ENCODE measurements at regions not wholly inside any gene's neighbourhood (a gene's known extent, or its start where the extent isn't known, plus 50 kb on each side); places are given as distances from the start of the nearest gene placed in this dataset.

GRCh38 chrX:51437521-51437920 lies 58.9 kb downstream of the NUDT11 start:
- no peak for DNase-seq

GRCh38 chrX:51435101-51435500 lies 61.3 kb downstream of the NUDT11 start:
- no peak for DNase-seq

DNA sequence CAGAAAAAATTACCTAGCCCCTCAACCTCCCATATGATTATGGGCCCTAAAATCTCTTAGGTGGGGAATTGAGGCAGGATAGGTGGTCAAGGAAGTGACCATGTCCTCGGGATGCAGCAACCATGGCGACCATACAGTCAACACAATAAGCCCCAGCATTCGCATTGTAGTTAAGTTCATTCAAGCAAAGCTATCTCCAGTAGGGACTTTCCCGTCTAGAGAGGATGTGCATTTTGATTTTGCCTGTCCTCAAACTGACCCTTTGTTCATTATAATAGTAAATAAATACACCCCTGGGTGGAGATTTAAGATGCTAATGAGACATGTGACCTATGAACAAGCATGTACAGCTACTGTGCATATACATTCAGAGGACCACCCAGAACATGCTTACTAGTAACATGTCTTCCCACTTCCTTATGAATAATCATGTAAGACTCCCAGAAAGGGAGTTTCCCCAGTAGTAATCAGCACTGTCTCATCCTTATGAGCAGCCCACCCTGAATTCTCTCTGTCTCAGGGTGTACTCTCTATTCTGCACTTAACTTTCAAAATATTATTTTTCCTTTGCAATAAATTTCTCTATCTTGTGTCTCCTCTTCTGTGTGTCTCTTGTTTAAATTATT lies 74.3 kb downstream of the NUDT11 start:
- no peak for DNase-seq

DNA sequence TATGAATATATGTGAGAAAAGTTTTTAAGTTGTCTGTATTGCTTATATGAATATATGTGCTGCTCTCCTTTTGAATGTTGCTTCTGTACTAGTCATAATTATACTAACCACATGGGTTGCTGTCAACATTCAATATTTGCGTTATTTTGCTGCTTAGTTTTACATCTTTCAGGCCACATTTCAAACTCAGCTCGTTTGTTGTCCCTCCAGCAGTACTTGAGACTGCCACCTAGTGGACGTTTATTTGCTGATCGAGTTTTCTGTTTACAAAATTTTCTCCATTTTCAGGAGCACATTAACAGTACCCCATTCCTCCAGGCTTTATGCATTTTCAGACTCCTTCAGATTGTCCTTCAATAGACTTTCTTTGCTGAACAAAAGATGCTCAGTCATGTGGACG lies 75.8 kb downstream of the NUDT11 start:
- peak; percentile 28 to 47 for DNase-seq

- DNase-seq, result no peak
These were observed 75.8 kb downstream of the NUDT10 start for GRCh38 chrX:51408462-51408861.

DNA sequence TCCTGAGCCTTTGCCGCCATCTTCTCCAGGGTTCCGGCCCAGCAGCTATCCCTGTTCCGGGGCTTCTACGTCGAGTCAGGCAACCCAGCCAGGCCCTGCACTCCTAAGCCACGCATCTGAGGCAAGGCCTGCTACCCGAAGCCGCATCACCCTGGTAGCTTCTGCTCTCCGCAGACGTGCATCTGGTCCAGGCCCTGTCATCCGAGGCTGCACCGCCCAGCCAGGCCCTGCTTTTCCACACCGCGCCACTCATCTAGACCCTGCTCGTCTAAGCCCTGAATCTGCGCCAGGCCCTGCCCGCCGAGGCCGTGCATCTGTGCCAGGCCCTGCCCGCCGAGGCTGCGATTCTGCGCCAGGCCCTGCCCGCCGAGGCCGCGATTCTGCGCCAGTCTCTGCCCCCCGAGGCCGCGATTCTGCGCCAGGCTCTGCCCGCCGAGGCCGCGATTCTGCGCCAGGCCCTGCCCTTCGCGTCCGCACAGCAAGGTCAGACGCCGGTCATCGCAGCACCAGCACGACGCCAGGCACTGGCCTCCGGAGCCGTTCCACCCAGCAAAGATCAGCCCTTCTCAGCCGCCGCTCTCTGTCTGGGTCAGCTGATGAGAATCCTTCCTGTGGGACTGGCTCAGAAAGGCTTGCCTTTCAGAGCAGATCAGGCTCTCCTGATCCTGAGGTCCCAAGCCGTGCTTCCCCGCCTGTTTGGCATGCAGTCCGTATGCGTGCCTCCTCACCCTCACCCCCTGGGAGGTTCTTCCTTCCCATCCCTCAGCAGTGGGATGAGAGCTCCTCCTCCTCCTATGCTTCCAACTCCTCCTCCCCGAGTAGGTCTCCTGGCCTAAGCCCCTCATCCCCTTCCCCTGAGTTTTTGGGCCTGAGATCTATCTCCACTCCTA lies 75.1 kb downstream of the NUDT10 start:
- DNase-seq, result no peak

GRCh38 chrX:51406688-51407519 lies 74.3 kb downstream of the NUDT10 start:
- DNase-seq, result no peak

DNA sequence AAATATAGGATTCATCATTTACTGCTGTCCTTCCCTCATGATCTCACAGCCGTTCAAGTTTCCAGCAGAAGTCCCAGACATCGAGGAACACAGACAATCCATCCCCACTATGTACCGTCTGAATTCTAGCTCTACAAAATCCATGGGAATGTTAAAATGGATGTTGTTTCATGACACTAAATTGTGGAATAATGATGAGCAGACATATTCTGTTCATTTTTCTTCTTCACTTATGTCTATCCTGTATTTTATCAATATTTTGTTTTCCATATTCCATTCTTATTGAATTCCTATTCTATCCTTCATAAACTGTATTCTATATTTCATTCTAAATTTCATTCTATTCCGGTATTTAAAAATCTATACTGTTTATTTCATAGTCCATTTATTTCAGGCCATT lies 71.8 kb downstream of the NUDT10 start:
- no peak for DNase-seq

- peak; percentile 38 to 59 for DNase-seq
These were observed 63.4 kb downstream of the NUDT10 start for GRCh38 chrX:51395810-51396728.

GRCh38 chrX:51395480-51395809 lies 62.8 kb downstream of the NUDT10 start:
- peak; percentile 26 to 55 for DNase-seq
